ENCODE measurements at regions not wholly inside any gene's neighbourhood (a gene's known extent, or its start where the extent isn't known, plus 50 kb on each side); places are given as distances from the start of the nearest gene placed in this dataset.
"Not testable (repeated sequence)": the region's sequence is repeated elsewhere in the genome, so short reads cannot be mapped to it uniquely, and the experiment has no call there.

DNA sequence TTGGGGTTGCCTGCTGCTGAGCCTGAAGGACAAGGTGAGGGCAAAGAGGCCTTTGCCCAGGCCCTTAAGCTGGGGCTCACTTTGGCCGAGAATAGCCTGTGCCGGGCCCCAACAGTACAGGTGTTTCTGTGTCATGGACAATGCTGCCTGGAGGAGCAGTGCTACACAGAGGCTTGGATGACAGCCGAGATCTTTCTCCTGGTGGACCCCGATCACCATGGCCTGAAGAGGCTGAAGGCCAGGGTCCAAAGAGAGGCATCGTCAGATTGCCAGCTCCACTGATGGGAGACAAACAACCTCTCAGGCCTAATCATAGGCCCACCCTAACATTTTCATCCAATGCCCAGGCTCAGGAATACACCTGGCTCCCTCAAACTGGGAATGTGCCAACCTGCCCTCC lies 232.8 kb downstream of the POTEH start:
- TF ChIP-seq, protein P1, sequence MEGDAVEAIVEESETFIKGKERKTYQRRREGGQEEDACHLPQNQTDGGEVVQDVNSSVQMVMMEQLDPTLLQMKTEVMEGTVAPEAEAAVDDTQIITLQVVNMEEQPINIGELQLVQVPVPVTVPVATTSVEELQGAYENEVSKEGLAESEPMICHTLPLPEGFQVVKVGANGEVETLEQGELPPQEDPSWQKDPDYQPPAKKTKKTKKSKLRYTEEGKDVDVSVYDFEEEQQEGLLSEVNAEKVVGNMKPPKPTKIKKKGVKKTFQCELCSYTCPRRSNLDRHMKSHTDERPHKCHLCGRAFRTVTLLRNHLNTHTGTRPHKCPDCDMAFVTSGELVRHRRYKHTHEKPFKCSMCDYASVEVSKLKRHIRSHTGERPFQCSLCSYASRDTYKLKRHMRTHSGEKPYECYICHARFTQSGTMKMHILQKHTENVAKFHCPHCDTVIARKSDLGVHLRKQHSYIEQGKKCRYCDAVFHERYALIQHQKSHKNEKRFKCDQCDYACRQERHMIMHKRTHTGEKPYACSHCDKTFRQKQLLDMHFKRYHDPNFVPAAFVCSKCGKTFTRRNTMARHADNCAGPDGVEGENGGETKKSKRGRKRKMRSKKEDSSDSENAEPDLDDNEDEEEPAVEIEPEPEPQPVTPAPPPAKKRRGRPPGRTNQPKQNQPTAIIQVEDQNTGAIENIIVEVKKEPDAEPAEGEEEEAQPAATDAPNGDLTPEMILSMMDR (IDR thresholded peaks at IDR 0.05): not testable (repeated sequence)
- TF ChIP-seq POLR2A, POLR2AphosphoS5, EP300 (IDR thresholded peaks at IDR 0.05): not testable (repeated sequence)
